K562 (cell line): ENCODE measurements at regions not wholly inside any gene's neighbourhood (a gene's known extent, or its start where the extent isn't known, plus 50 kb on each side); places are given as distances from the start of the nearest gene placed in this dataset.
A peak's percentile ranks its signal among the peaks of the same experiment; 100 is the strongest.

Experiments used
- ATAC-seq: fragments of 200-7000 bp; cut with Tn5 transposase; 3 replicates; pipeline ENCODE4 v1.9.1; 2020; ENCODE audit warnings: moderate library complexity
- BruUV-seq: library from RNA; stranded (reverse); fragments of 400-500 nt; replicated peaks from 2 replicates; lab custom pipeline; 2021; lab: Mats Ljungman, UMichigan
- CTCF ChIA-PET: fragments of 300-600 bp; formaldehyde crosslinking; extraction: SDS; loops from one replicate; lab custom pipeline; 2021; ENCODE audit warnings: low intra/inter-chr PET ratio; lab: Yijun Ruan, JAX
- POLR2A ChIA-PET: fragments of 300-600, 350-650 bp; sonication (Branson Sonifier 250); formaldehyde crosslinking; extraction: SDS; loops from one replicate; lab custom pipeline; 2021; ENCODE audit warnings: antibody characterized with exemption, inconsistent platforms; lab: Yijun Ruan, JAX
- DNase-seq, 4 experiments: peaks; one replicate each; pipeline versions ENCODE4 v3.0.0 to v3.0.0-alpha.2; 2011 to 2018; ENCODE audit warnings: low spot score in 3 of 4, mixed read lengths in 3 of 4; ENCODE audit errors: extremely low read depth in 1 of 4
- FAIRE-seq: peaks from 2 replicates; lab custom pipeline; 2011; peaks lifted over from hg19 to GRCh38; lab: Jason Lieb, UNC
- H2AFZ ChIP-seq: 2 replicates; pipeline ENCODE4 v1.6.0; 2011; ENCODE audit warnings: low read depth, low read length, control low read depth, inconsistent platforms
- H3K27ac ChIP-seq: fragments of 200-600 bp; 3 replicates; pipeline ENCODE4 v1.8.0; 2011; ENCODE audit warnings: low read depth, mild to moderate bottlenecking, control low read depth, inconsistent platforms, low read length, moderate library complexity, mixed read lengths; ENCODE audit errors: extremely low read depth
- H3K27me3 ChIP-seq, 2 experiments: fragments of 300-600 bp in 1 of 2; 2 replicates in 1 of 2; 3 replicates in 1 of 2; pipeline versions ENCODE4 v1.6.0 to v1.8.0; 2011; ENCODE audit warnings: inconsistent platforms in 2 of 2, low read length in 2 of 2, mild to moderate bottlenecking in 1 of 2, mixed read lengths in 1 of 2, moderate library complexity in 1 of 2; ENCODE audit not compliant: control insufficient read depth in 2 of 2, insufficient read depth in 2 of 2
- H3K36me3 ChIP-seq: fragments of 300-600 bp; 3 replicates; pipeline ENCODE4 v1.8.0; 2011; ENCODE audit warnings: mild to moderate bottlenecking, low read length, inconsistent platforms; ENCODE audit not compliant: control insufficient read depth, insufficient read depth
- H3K4me1 ChIP-seq, 2 experiments: fragments of 200-600 bp in 1 of 2; replicated peaks in 1 of 2; 2 replicates in 1 of 2; 3 replicates in 1 of 2; pipeline versions ENCODE4 v1.5.1 to v1.8.0; 2011; ENCODE audit warnings: inconsistent platforms in 2 of 2, low read length in 2 of 2, mild to moderate bottlenecking in 1 of 2, mixed read lengths in 1 of 2, moderate library complexity in 1 of 2; ENCODE audit not compliant: control insufficient read depth in 2 of 2, insufficient read depth in 2 of 2
- H3K4me2 ChIP-seq: 2 replicates; pipeline ENCODE4 v1.6.1; 2011; ENCODE audit warnings: low read length, control low read depth, inconsistent platforms, mixed read lengths; ENCODE audit not compliant: insufficient read depth
- H3K4me3 ChIP-seq: fragments of 200-600 bp; sonication (generic), shearing (Covaris generic); 2 replicates; pipeline ENCODE4 v1.5.1; 2016; ENCODE audit warnings: control low read depth, inconsistent platforms
- H3K79me2 ChIP-seq: fragments of 200-600 bp; 3 replicates; pipeline ENCODE4 v1.8.0; 2011; ENCODE audit warnings: low read length, inconsistent platforms; ENCODE audit not compliant: control insufficient read depth, insufficient read depth
- H3K9ac ChIP-seq, 2 experiments: 2 replicates each; pipeline versions ENCODE4 v1.6.0 to v1.6.1; 2011; ENCODE audit warnings: low read depth in 2 of 2, low read length in 2 of 2, control low read depth in 1 of 2, inconsistent platforms in 1 of 2, mild to moderate bottlenecking in 1 of 2, mixed read lengths in 1 of 2; ENCODE audit not compliant: insufficient read depth in 1 of 2
- H3K9me1 ChIP-seq: one replicate; pipeline ENCODE4 v1.6.0; 2011; ENCODE audit warnings: inconsistent platforms, mild to moderate bottlenecking, low read length, moderate library complexity; ENCODE audit not compliant: control insufficient read depth, insufficient read depth
- H3K9me3 ChIP-seq: replicated peaks from 2 replicates; pipeline ENCODE4 v1.5.1; 2011; ENCODE audit warnings: low read depth, low read length, inconsistent platforms; ENCODE audit not compliant: control insufficient read depth, insufficient read depth
- H4K20me1 ChIP-seq: replicated peaks from 2 replicates; pipeline ENCODE4 v1.6.1; 2011; ENCODE audit warnings: low read length, inconsistent platforms, mixed read lengths; ENCODE audit not compliant: control insufficient read depth, insufficient read depth
- JUND ChIP-seq, 2 experiments: IDR thresholded peaks; 2 replicates in 1 of 2; 3 replicates in 1 of 2; pipeline ENCODE4 v1.6.1; 2011; ENCODE audit warnings: borderline replicate concordance in 2 of 2, low read depth in 2 of 2, low read length in 2 of 2, improper control_type of control experiment in 1 of 2, missing biosample characterization in 1 of 2, missing genetic modification characterization in 1 of 2, missing genetic modification reagents in 1 of 2
- ZKSCAN8 ChIP-seq: fragments of 200-800 bp; sonication (Bioruptor generic); IDR thresholded peaks from 2 replicates; pipeline ENCODE4 v1.6.1; 2016; ENCODE audit warnings: missing genetic modification characterization, missing compliant biosample characterization
- WGBS: fragments of 100-300 bp; shearing (Covaris generic); methylation state at CpG from one replicate; pipeline ENCODE4 v1.1.6; 2016; ENCODE audit warnings: low coverage, mixed read lengths; ENCODE audit not compliant: insufficient coverage; ENCODE audit errors: missing lambda C conversion rate; 5-methylcytosine and 5-hydroxymethylcytosine counted together
- in situ Hi-C: fragments of 300-500 bp; cut with MboI; formaldehyde crosslinking; loops from 4 replicates; pipeline ENCODE4 v1.15.0; 2018; ENCODE audit warnings: inconsistent platforms, mixed read lengths
- intact Hi-C: fragments of 100-400 bp; cut with micrococcal nuclease; formaldehyde crosslinking; loops from 2 replicates; pipeline ENCODE4 v1.14.2; 2022
- TF ChIP-seq, protein P1 (sequence below), 2 experiments: fragments of 450-650 bp in 1 of 2; sonication (generic) in 1 of 2; formaldehyde crosslinking in 1 of 2; IDR thresholded peaks in 1 of 2; conservative IDR thresholded peaks in 1 of 2; 2 replicates each; pipeline versions ENCODE4 v1.6.1 to v1.8.1; 2016 to 2023; ENCODE audit warnings: mild to moderate bottlenecking in 2 of 2, moderate library complexity in 2 of 2, inconsistent platforms in 1 of 2, missing genetic modification reagents in 1 of 2

DNA sequence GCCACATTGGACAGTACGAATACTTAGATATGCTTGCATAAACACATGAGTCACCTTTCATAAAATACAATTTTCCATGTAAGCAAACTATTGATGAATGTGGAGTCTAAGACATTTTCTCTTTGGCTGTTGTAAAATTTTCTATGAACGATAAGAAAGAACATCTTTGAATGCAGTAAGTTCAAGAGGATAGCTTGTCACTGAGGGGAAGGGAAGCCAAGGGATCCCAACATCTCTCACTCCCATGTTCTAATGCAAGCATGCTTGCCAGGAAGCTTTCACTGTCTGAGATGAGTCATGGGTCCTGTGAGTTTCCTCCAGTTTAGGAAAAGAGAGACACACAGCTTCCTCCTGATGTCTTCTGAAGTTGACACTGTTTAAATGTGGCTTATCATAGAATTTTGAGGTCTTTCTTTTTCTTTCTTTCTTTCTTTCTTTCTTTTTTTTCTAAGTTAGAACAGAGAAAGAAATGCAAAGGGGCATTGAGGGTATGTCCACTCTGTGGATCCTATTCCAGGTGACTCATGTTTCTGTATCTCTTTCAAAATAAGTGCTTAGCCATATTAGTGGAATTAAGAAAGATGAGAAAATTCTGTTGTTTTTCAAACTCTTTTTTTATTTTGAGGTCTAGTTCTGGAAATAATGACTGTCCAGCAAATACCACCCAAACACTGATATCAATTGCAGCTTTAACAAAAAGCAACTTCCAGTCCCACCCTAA is 146.6 kb downstream of the RDH14 start:
- H3K4me2 ChIP-seq: no peak overlapping the region
- 0% methylated on average over 2 of the region's 2 CpGs for WGBS
- ChIA-PET POLR2A (interaction anchor here (0.6 to 1.1 kb wide), 2 partner anchors 9 to 1323 kb away, joined by 3 read pairs; no protein-coding TSS in a partner anchor), CTCF (no interaction called here)
- H3K4me3 ChIP-seq: no peak overlapping the region
- H3K9ac ChIP-seq: no peak overlapping the region
- H4K20me1 ChIP-seq: no peaks in the 10 kb centered on the region
- no peaks in the 10 kb centered on the region for H3K79me2 ChIP-seq
- ATAC-seq: no peak
- no peak for FAIRE-seq
- BruUV-seq: no TSS peak
- intact Hi-C loops (no loop called here), in situ Hi-C loops (no loop called here)
- H3K27ac ChIP-seq: no peak overlapping the region
- no peaks in the 10 kb centered on the region for H3K9me3 ChIP-seq
- no peaks in the 10 kb centered on the region for H3K27me3 ChIP-seq
- TF ChIP-seq JUND (IDR thresholded peaks at IDR 0.05; ENCODE audit: borderline replicate concordance, low read depth, low read length) (no peak), JUND (tag; IDR thresholded peaks at IDR 0.05; ENCODE audit: borderline replicate concordance, low read depth, low read length) (peak; percentile 34; the same call in 1 of the 3 replicates), ZKSCAN8 (CRISPR knock-in tag) (no peak)
- TF ChIP-seq, protein P1, sequence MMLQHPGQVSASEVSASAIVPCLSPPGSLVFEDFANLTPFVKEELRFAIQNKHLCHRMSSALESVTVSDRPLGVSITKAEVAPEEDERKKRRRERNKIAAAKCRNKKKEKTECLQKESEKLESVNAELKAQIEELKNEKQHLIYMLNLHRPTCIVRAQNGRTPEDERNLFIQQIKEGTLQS (IDR thresholded peaks at IDR 0.05): 0 out of 2 replicates have a peak, but pooled peaks have one; percentile 14
- TF ChIP-seq, protein P1 (CRISPR knock-in tag; conservative IDR thresholded peaks at IDR 0.05): no peak
- no peaks in the 10 kb centered on the region for H3K4me1 ChIP-seq
- H3K9me1 ChIP-seq: no peaks in the 10 kb centered on the region
- no peak overlapping the region for H2AFZ ChIP-seq
- no peaks in the 10 kb centered on the region for H3K36me3 ChIP-seq
- no peak for DNase-seq
